ENCODE measurements at regions not wholly inside any gene's neighbourhood (a gene's known extent, or its start where the extent isn't known, plus 50 kb on each side); places are given as distances from the start of the nearest gene placed in this dataset.

DNA sequence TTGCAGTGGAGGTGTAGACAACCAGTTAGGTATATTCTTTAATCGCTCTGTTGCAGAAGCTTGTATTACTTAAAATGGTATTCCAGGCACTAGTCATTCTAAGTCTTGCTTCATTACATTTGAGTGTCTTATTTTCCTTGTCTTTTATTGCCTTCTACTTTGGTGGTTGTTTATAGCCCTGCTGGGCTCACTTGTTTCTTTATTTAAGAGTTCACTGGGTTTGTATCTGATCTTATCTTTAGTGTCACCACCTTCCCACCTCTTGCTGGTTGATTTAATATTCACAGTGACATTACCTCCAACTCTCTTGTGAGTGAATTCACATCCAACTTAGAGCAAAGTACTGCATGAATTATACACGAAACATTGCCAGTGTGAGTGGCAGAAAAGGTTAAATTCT, 83.6 kb upstream of the BNC2 start:
- Histone ChIP-seq H3K4me1 (no peaks in the 10 kb centered on the region), H3K9me3 (no peaks in the 10 kb centered on the region), H3K4me3 (no peak overlapping the region), H3K27ac (no peak overlapping the region), H3K27me3 (no peaks in the 10 kb centered on the region), H3K36me3 (no peaks in the 10 kb centered on the region)
- DNase-seq (ENCODE audit: low spot score in 2 of 2): no peak
- intact Hi-C loops (cut with DNase I): no loop called here
- TF ChIP-seq, protein P1, sequence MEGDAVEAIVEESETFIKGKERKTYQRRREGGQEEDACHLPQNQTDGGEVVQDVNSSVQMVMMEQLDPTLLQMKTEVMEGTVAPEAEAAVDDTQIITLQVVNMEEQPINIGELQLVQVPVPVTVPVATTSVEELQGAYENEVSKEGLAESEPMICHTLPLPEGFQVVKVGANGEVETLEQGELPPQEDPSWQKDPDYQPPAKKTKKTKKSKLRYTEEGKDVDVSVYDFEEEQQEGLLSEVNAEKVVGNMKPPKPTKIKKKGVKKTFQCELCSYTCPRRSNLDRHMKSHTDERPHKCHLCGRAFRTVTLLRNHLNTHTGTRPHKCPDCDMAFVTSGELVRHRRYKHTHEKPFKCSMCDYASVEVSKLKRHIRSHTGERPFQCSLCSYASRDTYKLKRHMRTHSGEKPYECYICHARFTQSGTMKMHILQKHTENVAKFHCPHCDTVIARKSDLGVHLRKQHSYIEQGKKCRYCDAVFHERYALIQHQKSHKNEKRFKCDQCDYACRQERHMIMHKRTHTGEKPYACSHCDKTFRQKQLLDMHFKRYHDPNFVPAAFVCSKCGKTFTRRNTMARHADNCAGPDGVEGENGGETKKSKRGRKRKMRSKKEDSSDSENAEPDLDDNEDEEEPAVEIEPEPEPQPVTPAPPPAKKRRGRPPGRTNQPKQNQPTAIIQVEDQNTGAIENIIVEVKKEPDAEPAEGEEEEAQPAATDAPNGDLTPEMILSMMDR (IDR thresholded peaks at IDR 0.05): no peak

DNA sequence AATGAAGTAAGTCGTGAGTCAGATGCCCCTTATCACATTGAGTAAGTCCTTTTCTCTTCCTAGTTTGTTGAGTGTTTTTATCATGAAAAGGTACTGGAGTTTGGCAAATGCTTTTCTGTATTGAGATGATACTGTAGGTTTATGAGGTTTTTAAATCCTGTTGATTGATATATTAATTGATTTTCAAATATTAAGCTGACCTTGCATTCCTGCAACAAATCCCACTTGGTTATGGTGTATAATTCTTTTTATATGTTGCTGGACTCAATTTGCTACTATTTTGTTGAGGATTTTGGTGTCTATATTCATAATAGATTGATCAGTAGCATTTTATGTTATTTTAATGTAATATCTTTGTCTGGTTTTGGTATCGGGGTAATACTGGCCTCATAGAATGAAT, 81.0 kb upstream of the BNC2 start:
- no peaks in the 10 kb centered on the region for H3K9me3 ChIP-seq
- TF ChIP-seq, protein P1 (IDR thresholded peaks at IDR 0.05): no peak
- H3K27me3 ChIP-seq: no peaks in the 10 kb centered on the region
- no peak for DNase-seq (ENCODE audit: low spot score in 2 of 2)
- no peaks in the 10 kb centered on the region for H3K36me3 ChIP-seq
- no peak overlapping the region for H3K4me3 ChIP-seq
- intact Hi-C loops (cut with DNase I): no loop called here
- H3K27ac ChIP-seq: no peak overlapping the region
- no peaks in the 10 kb centered on the region for H3K4me1 ChIP-seq

- no peak overlapping the region for H3K27ac ChIP-seq
- no peaks in the 10 kb centered on the region for H3K36me3 ChIP-seq
- H3K27me3 ChIP-seq: no peaks in the 10 kb centered on the region
- TF ChIP-seq, protein P1 (IDR thresholded peaks at IDR 0.05): no peak
- H3K4me1 ChIP-seq: no peaks in the 10 kb centered on the region
- H3K4me3 ChIP-seq: no peak overlapping the region
- intact Hi-C loops (cut with DNase I): no loop called here
- DNase-seq (ENCODE audit: low spot score in 2 of 2): no peak
- no peaks in the 10 kb centered on the region for H3K9me3 ChIP-seq
These were observed 79.6 kb upstream of the BNC2 start for GRCh38 chr9:16950051-16950450.

- no peak overlapping the region for H3K4me3 ChIP-seq
- H3K27me3 ChIP-seq: no peaks in the 10 kb centered on the region
- no peaks in the 10 kb centered on the region for H3K4me1 ChIP-seq
- H3K9me3 ChIP-seq: no peaks in the 10 kb centered on the region
- H3K27ac ChIP-seq: no peak overlapping the region
- no peaks in the 10 kb centered on the region for H3K36me3 ChIP-seq
- intact Hi-C loops (cut with DNase I): no loop called here
- TF ChIP-seq, protein P1 (IDR thresholded peaks at IDR 0.05): no peak
- DNase-seq (ENCODE audit: low spot score in 2 of 2): no peak
These were observed 60.1 kb upstream of the BNC2 start for GRCh38 chr9:16930578-16930977.

DNA sequence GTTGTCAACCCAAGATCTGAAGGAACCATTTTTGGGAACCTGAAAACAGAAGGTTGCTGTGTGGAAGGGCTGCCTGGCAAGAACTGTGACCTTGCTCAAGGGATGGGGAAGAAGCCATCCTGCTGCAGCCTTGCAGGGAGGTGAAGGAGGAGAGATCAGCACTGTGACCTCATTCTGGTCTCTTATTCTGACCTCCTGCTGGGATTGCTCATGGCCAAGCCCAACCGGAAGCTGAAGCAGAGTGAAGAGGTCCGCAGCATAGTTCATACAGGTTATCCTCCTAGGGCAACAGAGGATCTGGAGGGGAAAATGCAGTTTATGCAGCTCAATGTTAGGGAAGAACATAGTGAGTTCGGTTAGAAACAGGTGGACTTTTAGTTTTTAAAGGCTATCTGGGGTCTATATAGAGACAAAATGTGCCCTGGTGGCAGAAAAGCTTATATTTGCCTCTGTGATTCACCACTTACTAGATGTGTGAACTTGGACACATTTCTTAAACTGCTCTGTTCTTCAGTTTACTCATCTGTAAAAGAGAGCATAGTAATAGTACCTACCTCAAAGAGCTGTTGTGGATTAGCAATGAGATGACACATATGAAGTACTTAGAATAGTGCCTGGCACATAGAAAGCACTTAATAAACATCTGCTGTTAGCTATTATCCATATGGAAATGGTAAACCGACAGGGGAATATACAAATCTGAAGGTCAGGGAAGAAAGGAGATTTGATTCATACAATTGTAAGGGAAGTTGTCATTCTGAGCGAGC, 57.9 kb upstream of the BNC2 start:
- H3K9me3 ChIP-seq: no peaks in the 10 kb centered on the region
- intact Hi-C loops (cut with DNase I): loop anchor here (10.0 kb wide), 1 partner anchor 1054 kb away; no protein-coding TSS in a partner anchor
- no peaks in the 10 kb centered on the region for H3K4me1 ChIP-seq
- H3K27ac ChIP-seq: no peak overlapping the region
- TF ChIP-seq, protein P1 (IDR thresholded peaks at IDR 0.05): no peak
- no peak overlapping the region for H3K4me3 ChIP-seq
- H3K36me3 ChIP-seq: no peaks in the 10 kb centered on the region
- DNase-seq (ENCODE audit: low spot score in 2 of 2): no peak
- no peaks in the 10 kb centered on the region for H3K27me3 ChIP-seq

Data from ascending aorta (tissue), 2 donors.